Lung (tissue), 11 donors: ENCODE measurements at regions not wholly inside any gene's neighbourhood (a gene's known extent, or its start where the extent isn't known, plus 50 kb on each side); places are given as distances from the start of the nearest gene placed in this dataset.
"Not testable (repeated sequence)": the region's sequence is repeated elsewhere in the genome, so short reads cannot be mapped to it uniquely, and the experiment has no call there.

ENCODE experiments used
- ATAC-seq: fragments of 200-7000 bp; cut with Tn5 transposase; one replicate; pipeline ENCODE4 v1.9.1; 2020; ENCODE audit warnings: moderate number of reproducible peaks; ENCODE audit not compliant: insufficient read depth, low FRiP score
- DNase-seq, 3 donors: peaks; one replicate each; pipeline ENCODE4 v3.0.0-alpha.2; 2013 to 2017
- H3K27ac ChIP-seq, 2 donors: one replicate each; pipeline ENCODE4 v1.5.1; 2013; ENCODE audit warnings: mild to moderate bottlenecking in 2 of 2, moderate library complexity in 2 of 2, control low read depth in 1 of 2, inconsistent platforms in 1 of 2, low read depth in 1 of 2, low read length in 1 of 2
- H3K27me3 ChIP-seq, 3 donors: one replicate each; pipeline ENCODE4 v1.5.1; 2013; ENCODE audit warnings: low read length in 2 of 3; ENCODE audit not compliant: control insufficient read depth in 3 of 3, insufficient read depth in 3 of 3
- H3K36me3 ChIP-seq, 4 donors: one replicate each; pipeline ENCODE4 v1.5.1; 2013; ENCODE audit warnings: low read length in 4 of 4, mild to moderate bottlenecking in 1 of 4, moderate library complexity in 1 of 4; ENCODE audit not compliant: control insufficient read depth in 4 of 4, insufficient read depth in 4 of 4
- H3K4me1 ChIP-seq, 5 donors: one replicate each; pipeline ENCODE4 v1.5.1; 2013; ENCODE audit warnings: low read length in 5 of 5, mild to moderate bottlenecking in 2 of 5, moderate library complexity in 1 of 5; ENCODE audit not compliant: control insufficient read depth in 5 of 5, insufficient read depth in 5 of 5
- H3K4me3 ChIP-seq: one replicate; pipeline ENCODE4 v1.5.1; 2013; ENCODE audit warnings: mild to moderate bottlenecking, control low read depth, moderate library complexity
- H3K9ac ChIP-seq, 2 donors: one replicate each; pipeline ENCODE4 v1.5.1; 2013; ENCODE audit warnings: low read length in 2 of 2, control low read depth in 1 of 2; ENCODE audit not compliant: insufficient read depth in 1 of 2
- H3K9me3 ChIP-seq, 4 donors: one replicate each; pipeline ENCODE4 v1.5.1; 2013; ENCODE audit warnings: low read length in 3 of 4, mild to moderate bottlenecking in 1 of 4, moderate library complexity in 1 of 4; ENCODE audit not compliant: control insufficient read depth in 4 of 4, insufficient read depth in 3 of 4
- WGBS, 2 donors: extraction: QIAGEN DNeasy Blood & Tissue Kit; methylation state at CpG; one replicate each; pipeline ENCODE4 v1.1.7; 2013; 5-methylcytosine and 5-hydroxymethylcytosine counted together
- TF ChIP-seq, protein P1 (sequence below): IDR thresholded peaks from 2 replicates; pipeline ENCODE4 v1.5.1; 2012; ENCODE audit warnings: mild to moderate bottlenecking; ENCODE audit errors: control extremely low read depth, extremely low read depth
- donor health status: control.
- donor health status: control.
- donor health status: Bipolar disorder and iron deficiency.
- donor health status: healthy.
- donor health status: DM: yes; HTN: yes; CAD: no.

DNA sequence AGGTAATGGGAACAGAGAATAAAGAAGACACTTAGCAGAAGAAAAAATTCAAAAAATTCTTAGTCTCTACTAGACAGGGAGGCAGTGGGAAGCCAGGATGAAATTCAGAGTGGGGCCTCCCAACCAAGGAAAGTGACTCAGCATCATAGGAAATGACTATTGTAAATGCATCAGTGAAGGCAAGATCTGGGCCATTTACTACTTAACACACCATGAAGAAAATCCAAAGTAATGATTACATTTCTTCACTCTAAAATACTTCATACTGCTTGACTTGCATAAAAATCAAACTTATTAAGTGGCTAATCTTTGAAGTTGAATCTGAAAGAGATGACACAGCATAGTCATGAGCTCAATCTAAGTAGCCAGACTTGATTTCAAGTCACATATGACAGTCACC is 405.8 kb upstream of the SLC39A10 start:
- H3K4me3 ChIP-seq = no peak overlapping the region
- H3K9ac ChIP-seq = no peak overlapping the region
- H3K4me1 ChIP-seq = no peaks in the 10 kb centered on the region
- no peaks in the 10 kb centered on the region for H3K27me3 ChIP-seq
- H3K36me3 ChIP-seq = no peaks in the 10 kb centered on the region
- DNase-seq = no peak
- TF ChIP-seq, protein P1, sequence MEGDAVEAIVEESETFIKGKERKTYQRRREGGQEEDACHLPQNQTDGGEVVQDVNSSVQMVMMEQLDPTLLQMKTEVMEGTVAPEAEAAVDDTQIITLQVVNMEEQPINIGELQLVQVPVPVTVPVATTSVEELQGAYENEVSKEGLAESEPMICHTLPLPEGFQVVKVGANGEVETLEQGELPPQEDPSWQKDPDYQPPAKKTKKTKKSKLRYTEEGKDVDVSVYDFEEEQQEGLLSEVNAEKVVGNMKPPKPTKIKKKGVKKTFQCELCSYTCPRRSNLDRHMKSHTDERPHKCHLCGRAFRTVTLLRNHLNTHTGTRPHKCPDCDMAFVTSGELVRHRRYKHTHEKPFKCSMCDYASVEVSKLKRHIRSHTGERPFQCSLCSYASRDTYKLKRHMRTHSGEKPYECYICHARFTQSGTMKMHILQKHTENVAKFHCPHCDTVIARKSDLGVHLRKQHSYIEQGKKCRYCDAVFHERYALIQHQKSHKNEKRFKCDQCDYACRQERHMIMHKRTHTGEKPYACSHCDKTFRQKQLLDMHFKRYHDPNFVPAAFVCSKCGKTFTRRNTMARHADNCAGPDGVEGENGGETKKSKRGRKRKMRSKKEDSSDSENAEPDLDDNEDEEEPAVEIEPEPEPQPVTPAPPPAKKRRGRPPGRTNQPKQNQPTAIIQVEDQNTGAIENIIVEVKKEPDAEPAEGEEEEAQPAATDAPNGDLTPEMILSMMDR = no peak
- ATAC-seq = no peak
- H3K9me3 ChIP-seq = peaks cover 0 to 5% (median 0%) of the 10 kb centered on the region in 4 donors
- H3K27ac ChIP-seq = no peak overlapping the region

DNA sequence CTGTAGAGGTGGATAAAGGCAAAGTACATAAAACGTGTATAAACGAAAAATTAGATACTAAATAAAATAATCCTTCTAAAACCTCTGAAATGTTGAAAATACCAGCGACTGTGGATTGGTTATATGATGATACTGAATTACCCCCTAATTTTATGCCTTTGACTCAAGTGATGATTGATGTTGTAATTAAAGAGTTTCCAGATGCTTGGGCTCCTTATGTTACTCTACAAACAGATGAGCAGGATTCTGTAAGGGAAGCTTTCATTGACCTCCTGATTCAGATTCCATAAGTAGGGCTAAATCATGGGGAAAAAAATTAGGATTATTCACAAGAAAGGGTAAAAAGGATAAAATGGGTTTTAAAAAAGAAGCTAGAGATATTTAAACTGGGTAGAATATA is 418.2 kb upstream of the SLC39A10 start:
- no peak for ATAC-seq
- 73 to 88% methylated on average over 3 of the region's 3 CpGs for whole genome bisulfite sequencing, 2 donors
- Histone ChIP-seq H3K36me3 (no peaks in the 10 kb centered on the region), H3K9ac (no peak overlapping the region), H3K27me3 (no peaks in the 10 kb centered on the region), H3K4me3 (no peak overlapping the region), H3K4me1 (peaks cover 0 to 9% (median 0%) of the 10 kb centered on the region in 5 donors), H3K27ac (no peak overlapping the region), H3K9me3 (no peaks in the 10 kb centered on the region)
- DNase-seq = no peak
- TF ChIP-seq, protein P1 = no peak

DNA sequence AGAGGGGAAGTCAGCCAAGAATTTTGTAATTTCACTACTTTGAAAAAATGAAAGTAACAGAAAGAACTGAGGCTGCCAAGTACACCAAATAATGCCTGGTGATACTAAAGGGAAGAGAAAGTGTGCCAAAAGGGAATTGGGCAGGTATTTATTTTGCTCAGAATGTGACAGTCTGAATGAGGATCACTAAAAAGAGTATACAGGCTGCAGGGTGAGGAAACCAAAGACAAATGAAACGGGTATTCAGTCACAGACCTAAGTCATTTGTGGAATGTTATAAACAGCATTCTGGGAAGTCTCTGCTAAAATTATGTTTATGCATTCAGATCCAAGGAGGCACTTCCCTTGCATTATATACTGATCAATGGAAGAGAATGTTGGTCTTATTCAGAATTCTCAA is 418.6 kb upstream of the SLC39A10 start:
- H3K27me3 ChIP-seq = no peaks in the 10 kb centered on the region
- H3K4me1 ChIP-seq = peaks cover 0 to 9% (median 0%) of the 10 kb centered on the region in 5 donors
- no peak overlapping the region for H3K9ac ChIP-seq
- H3K27ac ChIP-seq = no peak overlapping the region
- H3K9me3 ChIP-seq = no peaks in the 10 kb centered on the region
- ATAC-seq (no peak), DNase-seq (peak in 2 of 3 donors; percentile 59 to 67)
- TF ChIP-seq, protein P1 = no peak
- H3K36me3 ChIP-seq = no peaks in the 10 kb centered on the region
- no peak overlapping the region for H3K4me3 ChIP-seq
- 41 to 63% methylated on average over 1 of the region's 1 CpG for WGBS, 2 donors

DNA sequence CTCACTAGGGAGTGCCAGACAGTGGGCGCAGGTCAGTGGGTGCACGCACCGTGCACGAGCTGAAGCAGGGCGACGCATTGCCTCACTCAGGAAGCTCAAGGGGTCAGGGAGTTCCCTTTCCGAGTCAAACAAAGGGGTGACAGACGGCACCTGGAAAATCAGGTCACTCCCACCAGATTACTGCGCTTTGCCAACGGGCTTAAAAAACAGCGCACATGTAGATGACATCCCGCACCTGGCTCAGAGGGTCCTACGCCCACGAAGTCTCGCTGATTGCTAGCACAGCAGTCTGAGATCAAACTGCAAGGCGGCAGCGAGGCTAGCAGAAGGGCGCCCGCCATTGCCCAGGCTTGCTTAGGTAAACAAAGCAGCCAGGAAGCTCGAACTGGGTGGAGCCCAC is 428.5 kb upstream of the SLC39A10 start:
- not testable (repeated sequence) for H3K36me3 ChIP-seq, H3K9ac ChIP-seq, H3K27me3 ChIP-seq, H3K4me3 ChIP-seq, ATAC-seq, H3K4me1 ChIP-seq, H3K27ac ChIP-seq, H3K9me3 ChIP-seq, DNase-seq
- WGBS, 2 donors = 94 to 95% methylated on average over 20 of the region's 20 CpGs
